GM18498 (cell line): ENCODE measurements at regions not wholly inside any gene's neighbourhood (a gene's known extent, or its start where the extent isn't known, plus 50 kb on each side); places are given as distances from the start of the nearest gene placed in this dataset.
"Not testable (repeated sequence)": the region's sequence is repeated elsewhere in the genome, so short reads cannot be mapped to it uniquely, and the experiment has no call there.

ENCODE experiments used
- ATAC-seq: cut with Tn5 transposase; IDR thresholded peaks from one replicate; pipeline ENCODE4 v1.9.1; 2021; ENCODE audit warnings: mild to moderate bottlenecking, moderate library complexity; ENCODE audit not compliant: unreplicated experiment

DNA sequence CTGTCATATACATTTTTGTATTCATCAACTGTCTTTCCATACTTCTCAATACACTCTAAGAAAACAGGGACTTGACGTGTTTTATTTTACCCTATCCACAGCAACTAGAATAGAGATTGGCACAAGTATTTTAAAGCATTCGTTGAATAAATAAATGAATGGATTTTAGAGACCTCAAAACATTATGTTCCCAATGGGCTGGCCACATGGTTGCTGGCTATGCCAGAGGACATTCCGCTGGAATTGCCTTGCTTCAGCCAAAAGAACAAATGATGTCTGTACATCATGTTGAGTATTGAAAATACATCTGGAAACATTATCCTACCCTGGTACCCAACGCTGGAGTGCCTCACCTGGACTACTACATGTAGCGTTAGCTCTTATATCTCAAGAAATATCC is 132.8 kb upstream of the RAP1B start:
- ATAC-seq, result no peak

DNA sequence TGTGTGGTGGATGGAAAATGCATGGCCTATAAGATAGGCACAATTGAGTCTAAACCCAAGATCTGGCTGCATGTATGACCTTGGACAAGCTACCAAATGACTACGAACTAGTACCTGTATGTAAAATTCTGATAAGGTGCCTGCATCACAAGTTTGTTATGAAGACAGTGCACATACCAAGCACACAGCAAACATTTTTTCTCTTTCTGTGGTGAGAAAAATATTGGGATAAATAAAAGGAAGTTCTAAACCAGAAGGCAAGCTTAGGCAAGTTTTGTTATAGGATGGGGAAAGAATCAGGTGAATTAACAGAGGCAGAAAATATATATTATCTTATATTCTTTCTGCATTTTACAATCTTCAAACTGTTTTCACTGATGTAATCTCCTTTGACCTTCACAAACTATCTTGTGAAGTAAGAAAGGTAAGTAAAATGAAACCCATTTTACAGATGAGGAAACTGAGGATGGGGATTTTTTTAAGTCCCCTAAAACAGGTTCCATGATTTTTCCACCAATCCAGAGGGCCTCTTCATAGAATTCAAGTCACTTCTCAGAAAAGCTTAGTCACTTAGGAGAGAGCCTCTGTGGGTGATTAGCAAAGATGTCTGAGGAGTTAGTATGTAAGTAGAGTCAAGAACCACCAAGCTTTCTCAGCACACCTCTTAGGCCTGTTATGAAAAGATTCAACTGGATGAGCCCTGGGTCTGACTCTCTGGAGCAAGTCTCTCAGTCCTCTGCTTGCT is 132.0 kb upstream of the RAP1B start:
- ATAC-seq, result no peak

DNA sequence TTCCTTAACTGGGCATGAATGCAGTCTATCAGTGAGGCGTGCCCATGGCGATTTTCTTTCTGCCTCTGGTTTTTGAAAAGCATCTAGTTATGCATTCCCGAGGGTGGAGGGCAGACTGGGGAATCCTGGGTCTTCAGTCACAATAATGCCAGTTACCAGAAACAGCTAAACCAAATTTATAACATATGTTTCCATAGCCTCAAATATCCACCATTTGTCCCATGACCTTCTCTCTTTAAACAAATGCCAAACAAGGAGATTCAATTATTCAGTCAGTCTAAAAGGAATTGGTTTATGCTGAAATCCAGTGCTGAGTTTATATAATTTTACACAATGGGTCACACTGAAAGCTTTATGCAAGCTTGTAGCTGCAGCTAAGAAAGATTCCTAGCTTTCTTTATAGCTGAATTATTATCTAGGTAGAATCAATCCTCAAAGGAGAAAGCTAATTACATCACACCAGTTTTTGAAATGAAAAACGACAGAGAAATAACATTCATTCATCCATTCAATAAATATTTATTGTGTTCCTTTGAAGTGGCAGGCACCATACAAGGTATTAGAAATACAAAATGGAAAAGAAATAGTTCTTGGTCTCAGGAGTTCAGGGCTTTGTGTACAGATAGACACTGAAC is 131.3 kb upstream of the RAP1B start:
- ATAC-seq, result no peak

- ATAC-seq, result no peak
Measured at GRCh38 chr12:68479896-68480291, 130.8 kb upstream of the RAP1B start.

GRCh38 chr12:68480526-68480925 is 130.2 kb upstream of the RAP1B start:
- no peak for ATAC-seq

DNA sequence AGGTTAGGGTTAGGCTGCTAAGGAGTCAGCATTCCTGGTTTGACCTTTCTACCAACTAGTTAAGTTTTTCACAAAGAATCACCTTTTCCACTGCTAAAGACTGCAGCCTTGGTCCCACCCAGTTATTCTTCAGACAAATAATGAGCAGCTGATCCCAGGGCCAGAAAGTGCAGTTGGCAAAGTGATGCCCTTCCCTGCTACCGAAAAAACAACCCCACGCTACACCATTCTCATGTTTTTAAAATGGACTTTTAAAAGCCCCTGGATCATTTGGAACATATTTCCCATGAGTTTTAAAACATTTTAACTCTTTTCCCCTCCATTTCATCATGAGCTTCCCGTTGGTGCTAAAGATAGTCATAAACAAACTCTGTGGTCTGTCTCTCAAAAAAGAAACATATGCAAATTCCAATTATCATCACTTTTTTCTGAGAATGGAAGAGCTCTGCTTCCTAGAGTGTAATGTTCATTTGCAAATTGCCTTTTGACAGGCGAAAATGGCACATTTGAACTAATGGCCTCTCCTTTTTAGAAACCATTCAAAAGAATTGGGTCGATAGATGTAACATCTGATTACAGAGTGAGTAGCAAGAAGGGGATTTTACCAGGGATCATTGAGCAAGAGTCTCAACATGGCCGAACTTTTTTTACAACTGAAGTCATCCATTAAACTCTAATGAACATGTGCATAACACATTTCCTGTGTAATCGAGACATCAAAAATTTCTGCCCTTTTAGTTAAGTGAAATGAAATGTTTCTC is 129.3 kb upstream of the RAP1B start:
- ATAC-seq, result peak; percentile 55

DNA sequence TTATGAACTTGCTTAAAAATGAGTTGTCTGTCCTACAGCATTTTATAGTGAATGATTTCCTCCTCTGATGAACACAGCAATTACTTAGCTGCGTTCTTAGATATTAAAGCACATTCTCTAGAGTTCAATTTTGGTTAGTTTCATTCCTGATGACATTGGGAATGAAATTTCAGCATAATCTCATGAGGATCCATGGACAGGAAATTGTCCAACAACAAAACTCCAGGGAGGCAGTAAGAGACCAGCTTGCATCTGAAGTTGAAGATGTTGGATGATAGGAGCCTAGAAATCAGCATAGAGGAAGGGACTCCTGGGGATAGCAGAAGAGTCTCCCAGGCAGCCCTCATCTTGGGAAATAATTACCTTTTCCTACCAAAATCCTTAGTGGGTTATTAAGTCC is 128.7 kb upstream of the RAP1B start:
- ATAC-seq, result no peak

DNA sequence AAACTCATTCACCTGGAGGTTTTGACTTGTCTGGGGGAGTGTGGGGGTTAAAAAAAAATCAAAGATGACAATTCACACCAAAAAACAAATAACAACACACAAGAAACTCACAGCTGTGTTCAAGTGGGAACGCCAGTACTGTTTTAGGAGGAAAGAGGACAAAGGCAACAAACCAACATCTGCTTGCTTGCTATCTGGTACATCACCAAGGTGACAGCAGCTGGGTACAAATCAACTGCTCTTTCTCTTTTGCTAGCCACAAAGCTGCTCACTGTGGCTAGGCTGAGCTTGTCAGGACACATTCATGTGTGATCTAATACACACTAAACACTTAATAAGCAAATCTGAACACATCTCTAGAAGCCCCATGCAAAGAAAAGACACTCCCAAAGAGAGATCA is 128.0 kb upstream of the RAP1B start:
- peak; percentile 79 for ATAC-seq

GRCh38 chr12:68483592-68484383 is 126.9 kb upstream of the RAP1B start:
- ATAC-seq, result no peak

GRCh38 chr12:68484578-68484977 is 126.1 kb upstream of the RAP1B start:
- ATAC-seq, result not testable (repeated sequence)

GRCh38 chr12:68486449-68486848 is 124.2 kb upstream of the RAP1B start:
- ATAC-seq, result not testable (repeated sequence)

- no peak for ATAC-seq
Measured at GRCh38 chr12:68487721-68488309, 122.9 kb upstream of the RAP1B start.

- ATAC-seq, result no peak
Measured at GRCh38 chr12:68489273-68489672, 121.4 kb upstream of the RAP1B start.

- no peak for ATAC-seq
Measured at GRCh38 chr12:68490476-68490875, 120.2 kb upstream of the RAP1B start.

DNA sequence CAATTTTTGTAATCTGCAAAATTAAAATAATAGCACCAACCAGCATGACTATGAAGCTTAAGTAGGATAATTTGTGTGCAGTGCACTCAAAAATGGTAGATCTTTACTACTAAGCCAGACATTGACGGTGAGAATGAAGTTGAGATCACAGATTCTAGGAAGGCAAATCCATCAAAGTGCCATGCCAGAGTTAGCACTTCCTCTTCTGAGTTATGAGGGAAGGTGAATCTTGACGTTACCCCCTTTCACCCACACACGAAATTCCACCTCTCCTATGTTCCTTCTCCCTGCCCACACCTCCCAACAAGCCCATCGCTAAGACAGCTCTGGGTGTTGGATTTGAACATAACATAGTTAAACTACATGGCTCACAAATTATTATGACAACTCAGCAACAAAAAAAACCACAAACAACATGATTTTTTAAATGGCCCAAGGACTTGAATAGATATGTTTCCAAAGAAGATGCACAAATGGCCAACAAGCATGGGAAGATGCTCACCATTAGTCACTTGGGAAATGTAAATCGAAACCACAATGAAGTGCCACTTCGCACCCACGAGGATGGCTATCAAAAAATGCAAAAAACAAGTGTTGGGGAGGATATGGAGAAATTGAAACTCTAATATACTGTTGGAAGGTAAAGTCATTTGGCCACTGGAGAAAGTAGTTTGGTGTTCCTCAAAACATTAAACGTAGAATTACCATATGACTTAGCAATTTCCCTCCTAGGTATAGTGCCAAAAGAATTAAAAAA is 119.3 kb upstream of the RAP1B start:
- no peak for ATAC-seq

DNA sequence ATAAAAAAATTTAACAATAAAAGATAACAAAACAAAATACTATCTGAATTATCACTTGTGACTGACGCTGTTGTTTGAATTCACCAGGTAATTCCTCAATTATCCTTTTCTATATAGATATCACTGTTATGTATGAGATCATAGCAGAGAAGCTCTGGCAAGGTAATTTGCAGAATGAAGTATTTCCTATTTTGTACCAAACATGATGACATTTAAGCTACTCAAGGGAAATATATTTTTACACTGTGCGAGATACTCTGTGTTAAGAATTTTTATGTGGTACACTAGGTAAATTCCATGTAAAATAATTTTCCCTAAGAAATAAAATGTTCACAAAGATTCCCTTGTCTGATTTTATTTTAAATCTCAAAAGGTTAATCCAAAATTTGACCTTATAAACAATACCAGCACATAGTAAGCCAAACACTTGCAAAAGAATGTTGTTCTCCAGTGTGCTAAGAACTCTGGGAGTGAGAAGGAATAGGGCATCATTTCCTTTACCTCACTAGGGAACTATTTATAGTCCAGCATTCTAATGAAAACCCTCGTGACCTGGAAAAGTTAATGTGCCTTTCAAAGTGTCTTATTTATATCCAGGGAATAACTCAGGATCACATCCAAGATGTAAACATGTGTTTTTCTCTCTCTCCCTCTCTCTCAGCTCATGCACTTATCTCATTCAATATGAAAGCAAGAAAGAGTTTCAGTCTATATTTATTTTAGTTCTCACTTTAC is 115.2 kb upstream of the RAP1B start:
- no peak for ATAC-seq

DNA sequence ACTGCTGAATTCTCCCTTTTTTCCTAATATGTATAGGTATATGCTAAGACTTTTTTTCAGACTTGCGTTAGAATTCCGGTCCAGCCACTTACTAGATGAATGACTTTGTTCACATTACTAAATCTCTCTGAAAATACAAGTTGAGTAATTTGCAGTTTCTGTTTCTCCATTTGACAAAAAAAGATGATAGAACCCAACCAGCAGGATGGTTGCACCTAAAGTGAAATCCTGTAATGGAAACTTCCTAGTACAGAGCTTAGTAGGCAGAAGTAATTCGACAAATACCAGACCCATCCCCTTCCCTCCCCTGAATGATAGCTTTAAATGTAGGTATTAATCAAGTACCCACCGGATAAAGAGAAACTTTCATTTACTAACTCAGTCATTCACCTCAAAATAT is 113.6 kb upstream of the RAP1B start:
- ATAC-seq, result peak; percentile 50

GRCh38 chr12:68497702-68498101 is 113.0 kb upstream of the RAP1B start:
- no peak for ATAC-seq

DNA sequence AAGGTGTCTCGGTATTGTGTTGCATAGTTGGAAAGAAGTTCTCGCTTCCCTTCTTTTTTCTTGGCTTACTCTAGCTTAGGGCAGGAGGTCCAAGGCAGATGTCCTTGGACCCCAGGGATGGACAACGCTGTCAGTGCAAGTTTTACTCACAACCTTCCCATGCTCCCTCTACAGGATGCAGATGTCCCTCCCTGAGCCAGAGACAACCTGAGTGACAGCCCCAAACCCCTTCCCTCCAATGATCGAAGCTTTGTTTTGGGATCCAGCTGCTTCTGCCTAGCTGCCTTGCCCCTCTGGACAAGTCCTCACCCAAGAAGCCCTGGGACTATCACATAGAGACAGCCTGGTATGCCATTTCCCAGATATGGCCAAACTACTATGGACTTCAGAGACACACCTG is 112.0 kb upstream of the RAP1B start:
- no peak for ATAC-seq
